ENCODE measurements at regions not wholly inside any gene's neighbourhood (a gene's known extent, or its start where the extent isn't known, plus 50 kb on each side); places are given as distances from the start of the nearest gene placed in this dataset.

- peak; percentile 40 for DNase-seq (ENCODE audit: low read depth, low spot score)
- CTCF ChIA-PET, result interaction anchor here (0.6 to 7.0 kb wide), 15 partner anchors 13 to 283 kb away, joined by 3 to 111 read pairs (median 4); partner anchors contain the start of gene SPATA6L
- Histone ChIP-seq H2AFZ (ENCODE audit: control insufficient read depth, low read depth, low read length) (peak overlapping the region; percentile 52), H3K36me3 (ENCODE audit: control insufficient read depth in 2 of 2, insufficient read depth in 2 of 2, low read length in 1 of 2) (no peaks in the 10 kb centered on the region), H4K20me1 (ENCODE audit: control insufficient read depth, insufficient read depth) (no peaks in the 10 kb centered on the region), H3K4me3 (no peak overlapping the region), H3K9ac (ENCODE audit: control insufficient read depth, insufficient read depth, low read length) (no peak overlapping the region), H3K27me3 (replicated peaks in 1 of 2; ENCODE audit: control insufficient read depth in 2 of 2, insufficient read depth in 2 of 2, low read length in 1 of 2) (no peaks in the 10 kb centered on the region), H3K4me1 (ENCODE audit: control insufficient read depth, insufficient read depth, low read length) (peaks cover 5% of the 10 kb centered on the region; the same call in 1 of the 2 replicates), H3K79me2 (ENCODE audit: control insufficient read depth, insufficient read depth, low read length) (no peaks in the 10 kb centered on the region), H3K9me3 (replicated peaks; ENCODE audit: control insufficient read depth, insufficient read depth, low read length) (no peaks in the 10 kb centered on the region), H3K4me2 (ENCODE audit: control insufficient read depth, insufficient read depth) (no peak overlapping the region), H3K27ac (ENCODE audit: control insufficient read depth, insufficient read depth) (no peak overlapping the region)
- POLR2A ChIA-PET, result no interaction called here
- in situ Hi-C loops (cut with MboI) (loop anchor here (10.0 kb wide), 1 partner anchor 162 kb away; no protein-coding TSS in a partner anchor), intact Hi-C loops (cut with micrococcal nuclease; ENCODE audit: unreplicated experiment) (loop anchor here (1.0 to 10.0 kb wide), 6 partner anchors 104 to 602 kb away; partner anchors contain the start of gene JAK2)
- SMC1A ChIA-PET (ENCODE audit: uncharacterized antibody, unreplicated experiment), result interaction anchor here (1.0 to 7.4 kb wide), 6 partner anchors 133 to 354 kb away, joined by 3 to 63 read pairs (median 8); no protein-coding TSS in a partner anchor
- 9% methylated on average over 4 of the region's 4 CpGs for WGBS (ENCODE audit: insufficient coverage, insufficient replicate concordance, low lambda C conversion rate, missing lambda C conversion rate)
- TF ChIP-seq SPI1 (IDR thresholded peaks at IDR 0.05; ENCODE audit: borderline replicate concordance, insufficient read depth, low read depth, low read length), result peak; percentile 10; the same call in 1 of the 2 replicates
- TF ChIP-seq SMC3 (IDR thresholded peaks at IDR 0.05; ENCODE audit: borderline replicate concordance, low read length), result peak; percentile 70; the same call in 1 of the 2 replicates
- TF ChIP-seq RAD21 (IDR thresholded peaks at IDR 0.05; ENCODE audit: insufficient read depth, low read depth, low read length), result peak; percentile 87
- TF ChIP-seq PML (IDR thresholded peaks at IDR 0.05; ENCODE audit: low read length), result no peak
- no peak for TF ChIP-seq SUZ12 (IDR thresholded peaks at IDR 0.05; ENCODE audit: unreplicated experiment)
- no peak for TF ChIP-seq TBL1XR1 (IDR thresholded peaks at IDR 0.05; ENCODE audit: low read depth, low read length)
- TF ChIP-seq RUNX3 (IDR thresholded peaks at IDR 0.05; ENCODE audit: low read length), result 0 out of 2 replicates have a peak, but pooled peaks have one; percentile 2
- TF ChIP-seq CTCF (IDR thresholded peaks at IDR 0.05 in 2 of 3, conservative IDR thresholded peaks at IDR 0.05 in 1 of 3; ENCODE audit: control insufficient read depth in 2 of 3, extremely low read depth in 1 of 3, insufficient read depth in 1 of 3, low read depth in 3 of 3, low read length in 3 of 3), result peak; percentile 51 to 73 (median 58); a peak in 5 of 6 replicates
- TF ChIP-seq ATF7 (IDR thresholded peaks at IDR 0.05; ENCODE audit: low read depth), result no peak
- TF ChIP-seq FOXM1 (IDR thresholded peaks at IDR 0.05; ENCODE audit: low read depth, low read length), result peak; percentile 54; the same call in 1 of the 2 replicates
- no peak for TF ChIP-seq GATAD2B (conservative IDR thresholded peaks at IDR 0.05; ENCODE audit: low read depth)
- TF ChIP-seq CBX5 (IDR thresholded peaks at IDR 0.05; ENCODE audit: low read depth), result 0 out of 2 replicates have a peak, but pooled peaks have one; percentile 24
- BruUV-seq (replicated peaks), result no TSS peak
- no peak for FAIRE-seq
- peak; percentile 87 for ATAC-seq
- RAD21 ChIA-PET (ENCODE audit: unreplicated experiment), result interaction anchor here (0.9 to 3.7 kb wide), 5 partner anchors 136 to 358 kb away, joined by 3 to 23 read pairs (median 4); no protein-coding TSS in a partner anchor
Observed at GRCh38 chr9:4382722-4383317, 83.0 kb upstream of the GLIS3 start.
